H1 (cell line): ENCODE measurements at regions not wholly inside any gene's neighbourhood (a gene's known extent, or its start where the extent isn't known, plus 50 kb on each side); places are given as distances from the start of the nearest gene placed in this dataset.

Source experiments
- ATF2 ChIP-seq: IDR thresholded peaks from 2 replicates; pipeline ENCODE4 v1.6.1; 2012; ENCODE audit warnings: low read length, inconsistent platforms
- CHD7 ChIP-seq: fragments of 300-600 bp; sonication (generic); IDR thresholded peaks from 2 replicates; pipeline ENCODE4 v1.7.1; 2012; ENCODE audit warnings: low read length, moderate library complexity, mild to moderate bottlenecking, inconsistent platforms; ENCODE audit not compliant: insufficient replicate concordance
- EP300 ChIP-seq, 2 experiments: IDR thresholded peaks; 1 replicate in 1 of 2; 2 replicates in 1 of 2; pipeline ENCODE4 v1.6.1; 2011 to 2012; ENCODE audit warnings: low read depth in 2 of 2, low read length in 2 of 2, mild to moderate bottlenecking in 2 of 2, borderline replicate concordance in 1 of 2, inconsistent platforms in 1 of 2, moderate library complexity in 1 of 2
- FOSL1 ChIP-seq: IDR thresholded peaks from 2 replicates; pipeline ENCODE4 v1.6.1; 2011; ENCODE audit warnings: mild to moderate bottlenecking, low read depth, low read length, moderate library complexity; ENCODE audit not compliant: insufficient read depth
- KDM4A ChIP-seq: IDR thresholded peaks from one replicate; pipeline ENCODE4 v1.7.1; 2012; ENCODE audit warnings: low read depth, mild to moderate bottlenecking, moderate library complexity, low read length, inconsistent platforms; ENCODE audit not compliant: severe bottlenecking
- MAFK ChIP-seq: IDR thresholded peaks from 2 replicates; pipeline ENCODE4 v1.6.1; 2012; ENCODE audit warnings: low read depth, mild to moderate bottlenecking, improper control_type of control experiment, low read length
- POU5F1 ChIP-seq: IDR thresholded peaks from 2 replicates; pipeline ENCODE4 v1.6.1; 2011; ENCODE audit warnings: low read depth, mild to moderate bottlenecking, low read length, moderate library complexity
- RAD21 ChIP-seq, 2 experiments: IDR thresholded peaks in 1 of 2; conservative IDR thresholded peaks in 1 of 2; 2 replicates each; pipeline ENCODE4 v1.6.1; 2011; ENCODE audit warnings: low read depth in 2 of 2, low read length in 2 of 2, improper control_type of control experiment in 1 of 2, inconsistent platforms in 1 of 2, mild to moderate bottlenecking in 1 of 2, moderate library complexity in 1 of 2
- SIRT6 ChIP-seq: IDR thresholded peaks from one replicate; pipeline ENCODE4 v1.7.1; 2012; ENCODE audit warnings: low read length, inconsistent platforms

DNA sequence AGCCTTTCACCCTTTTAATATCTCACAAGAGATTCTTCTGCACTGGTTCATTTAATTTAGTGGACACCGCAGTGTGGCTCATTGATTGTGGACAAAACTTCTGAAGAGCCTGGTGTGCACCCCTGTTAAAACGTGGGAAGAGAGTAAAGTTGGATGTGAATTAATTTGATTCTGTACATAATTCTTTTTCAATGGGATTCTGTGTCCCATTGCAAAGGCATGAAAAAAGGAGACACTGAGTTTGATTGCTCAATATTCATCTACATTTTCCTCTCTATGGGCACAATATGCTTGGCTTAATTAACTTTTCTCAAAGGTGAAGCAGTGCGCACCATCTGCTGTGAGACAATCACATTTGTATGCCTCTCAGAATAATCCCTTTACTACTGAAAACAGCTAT is 95.1 kb downstream of the BARHL2 start (continued):
- TF ChIP-seq ATF2, result no peak
- TF ChIP-seq KDM4A, result no peak
- TF ChIP-seq FOSL1, result no peak
- no peak for TF ChIP-seq RAD21 (IDR thresholded peaks at IDR 0.05 in 1 of 2, conservative IDR thresholded peaks at IDR 0.05 in 1 of 2; ENCODE audit: low read depth in 2 of 2, low read length in 2 of 2)
- no peak for TF ChIP-seq MAFK
- TF ChIP-seq EP300 (IDR thresholded peaks at IDR 0.05; ENCODE audit: borderline replicate concordance in 1 of 2, low read depth in 2 of 2, low read length in 2 of 2), result no peak
- TF ChIP-seq POU5F1, result no peak
- TF ChIP-seq CHD7, result no peak
- TF ChIP-seq SIRT6, result no peak
